HS-5 (cell line): ENCODE measurements at regions not wholly inside any gene's neighbourhood (a gene's known extent, or its start where the extent isn't known, plus 50 kb on each side); places are given as distances from the start of the nearest gene placed in this dataset.
A peak's percentile ranks its signal among the peaks of the same experiment; 100 is the strongest.
"Not testable (repeated sequence)": the region's sequence is repeated elsewhere in the genome, so short reads cannot be mapped to it uniquely, and the experiment has no call there.

Source experiments
- DNase-seq: peaks from one replicate; pipeline ENCODE4 v3.0.0-alpha.2; 2012; ENCODE audit warnings: low read depth

- peak; percentile 8 for DNase-seq
Observed at GRCh38 chr1:112818990-112819689, 104.0 kb upstream of the PPM1J start.

GRCh38 chr1:112817555-112818373, 102.6 kb upstream of the PPM1J start:
- DNase-seq = no peak

GRCh38 chr1:112815376-112815775, 100.2 kb upstream of the PPM1J start:
- no peak for DNase-seq

- DNase-seq = not testable (repeated sequence)
Observed at GRCh38 chr1:112814645-112815044, 99.5 kb upstream of the PPM1J start.

- DNase-seq = peak; percentile 22
Observed at GRCh38 chr1:112808861-112809684, 93.9 kb upstream of the PPM1J start.

- no peak for DNase-seq
Observed at GRCh38 chr1:112807999-112808398, 92.9 kb upstream of the PPM1J start.

- DNase-seq = no peak
Observed at GRCh38 chr1:112807117-112807516, 92.0 kb upstream of the PPM1J start.

- DNase-seq = no peak
Observed at GRCh38 chr1:112806090-112806642, 91.0 kb upstream of the PPM1J start.

GRCh38 chr1:112805155-112805853, 90.2 kb upstream of the PPM1J start:
- no peak for DNase-seq

GRCh38 chr1:112803906-112804762, 89.0 kb upstream of the PPM1J start:
- DNase-seq = peak; percentile 26

GRCh38 chr1:112800289-112800688, 85.2 kb upstream of the PPM1J start:
- no peak for DNase-seq

GRCh38 chr1:112798292-112798691, 83.2 kb upstream of the PPM1J start:
- DNase-seq = no peak

- no peak for DNase-seq
Observed at GRCh38 chr1:112797224-112797623, 82.1 kb upstream of the PPM1J start.

GRCh38 chr1:112794654-112795239, 79.6 kb upstream of the PPM1J start:
- DNase-seq = no peak

- DNase-seq = no peak
Observed at GRCh38 chr1:112793631-112794565, 78.8 kb upstream of the PPM1J start.

- DNase-seq = no peak
Observed at GRCh38 chr1:112791723-112792104, 76.6 kb upstream of the PPM1J start.

- no peak for DNase-seq
Observed at GRCh38 chr1:112790920-112791722, 76.0 kb upstream of the PPM1J start.

- no peak for DNase-seq
Observed at GRCh38 chr1:112788561-112788960, 73.4 kb upstream of the PPM1J start.
